GM21367 (cell line): ENCODE measurements at regions not wholly inside any gene's neighbourhood (a gene's known extent, or its start where the extent isn't known, plus 50 kb on each side); places are given as distances from the start of the nearest gene placed in this dataset.
"Not testable (repeated sequence)": the region's sequence is repeated elsewhere in the genome, so short reads cannot be mapped to it uniquely, and the experiment has no call there.

Source experiments
- ATAC-seq: cut with Tn5 transposase; IDR thresholded peaks from one replicate; pipeline ENCODE4 v1.9.1; 2021; ENCODE audit not compliant: unreplicated experiment

DNA sequence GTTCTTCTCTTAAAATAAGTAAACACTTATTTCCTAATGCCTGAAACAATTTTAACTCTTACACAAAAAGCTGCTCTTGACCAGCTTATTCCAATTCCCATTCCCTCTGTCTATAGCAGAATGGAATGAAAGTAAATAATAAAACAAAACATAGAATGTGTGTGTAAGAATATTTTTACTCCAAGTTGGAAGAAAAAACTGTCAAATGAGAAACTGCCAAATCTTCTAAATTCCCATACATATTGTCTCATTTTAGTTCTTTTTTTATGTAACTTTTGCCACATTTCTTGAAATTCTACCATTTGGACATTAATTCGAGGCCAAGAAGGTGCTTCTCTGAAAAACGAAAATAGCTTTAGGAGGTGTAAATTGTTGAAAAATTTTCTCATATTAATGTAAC is 477.1 kb downstream of the FAT4 start:
- ATAC-seq, result no peak

DNA sequence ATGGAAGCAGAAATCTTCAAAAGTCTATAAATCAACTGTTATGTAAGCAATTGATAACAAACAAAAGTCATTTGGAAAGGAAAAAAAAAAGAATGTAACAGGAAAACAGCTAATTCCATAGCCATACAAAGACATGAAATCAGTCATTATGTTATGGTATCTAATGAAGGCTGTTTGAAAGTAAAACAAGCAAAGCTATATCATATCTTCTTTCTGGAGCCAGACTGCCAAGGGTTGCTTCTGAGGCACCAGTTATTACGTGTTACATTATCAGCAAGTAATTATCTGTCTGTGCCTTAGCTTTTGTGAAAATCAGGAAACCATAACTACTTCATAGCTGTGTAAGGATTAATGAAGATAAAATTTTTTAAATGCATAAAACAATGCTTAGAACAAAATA is 480.2 kb downstream of the FAT4 start:
- ATAC-seq, result no peak

DNA sequence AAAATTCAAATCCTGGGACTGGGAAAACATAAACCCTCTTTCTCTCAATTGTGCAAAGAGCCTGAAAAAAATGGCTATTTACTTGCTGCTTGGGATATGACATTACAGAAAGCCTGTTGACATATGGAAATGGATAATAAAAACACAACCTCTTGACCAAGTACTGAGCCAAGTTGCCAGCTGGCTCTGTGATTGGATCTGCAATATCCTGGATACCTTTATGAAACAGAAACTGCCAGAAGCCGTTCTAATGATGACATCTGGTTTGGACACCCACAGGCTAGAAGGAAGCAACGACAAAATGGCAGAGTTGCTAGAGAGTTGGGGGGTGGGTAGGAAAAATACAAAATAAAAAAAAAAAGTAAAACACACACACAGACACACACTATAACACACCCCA is 481.4 kb downstream of the FAT4 start:
- no peak for ATAC-seq

DNA sequence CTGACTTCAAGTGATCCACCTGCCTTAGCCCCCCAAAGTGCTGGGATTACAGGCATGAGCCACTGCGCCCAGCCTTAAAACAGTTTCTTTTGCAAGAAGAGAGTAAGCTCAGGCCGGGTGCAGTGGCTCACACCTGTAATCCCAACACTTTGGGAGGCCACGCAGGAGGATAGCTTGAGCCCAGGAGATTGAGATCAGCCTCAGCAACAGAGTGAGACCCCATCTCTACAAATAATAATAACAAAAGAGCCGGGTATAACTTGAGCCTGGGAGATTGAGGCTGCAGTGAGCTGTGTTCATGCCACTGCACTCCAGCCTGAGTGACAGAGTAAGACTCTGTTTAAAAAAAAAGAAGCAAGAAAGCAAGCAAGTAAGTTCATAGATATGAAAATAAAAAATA is 482.9 kb downstream of the FAT4 start:
- not testable (repeated sequence) for ATAC-seq

DNA sequence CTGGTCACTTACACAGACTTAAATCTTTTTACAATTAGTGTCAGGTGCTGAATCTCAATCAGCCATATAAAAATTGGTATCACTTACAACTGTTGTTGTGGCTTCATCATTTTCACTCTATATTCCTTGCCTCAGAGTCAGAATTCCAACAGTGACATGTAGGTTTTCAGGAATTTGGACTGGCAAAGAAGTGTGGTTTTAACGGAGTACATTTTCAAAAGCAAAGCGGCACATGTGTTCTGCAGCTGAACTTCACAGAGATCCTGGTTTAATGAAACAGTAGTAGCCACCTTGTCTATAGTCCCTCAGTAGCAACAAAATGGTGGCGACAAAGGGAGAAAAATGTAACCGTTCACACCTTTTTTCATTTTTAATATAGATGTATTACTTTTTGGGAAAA is 486.6 kb downstream of the FAT4 start:
- ATAC-seq, result no peak

DNA sequence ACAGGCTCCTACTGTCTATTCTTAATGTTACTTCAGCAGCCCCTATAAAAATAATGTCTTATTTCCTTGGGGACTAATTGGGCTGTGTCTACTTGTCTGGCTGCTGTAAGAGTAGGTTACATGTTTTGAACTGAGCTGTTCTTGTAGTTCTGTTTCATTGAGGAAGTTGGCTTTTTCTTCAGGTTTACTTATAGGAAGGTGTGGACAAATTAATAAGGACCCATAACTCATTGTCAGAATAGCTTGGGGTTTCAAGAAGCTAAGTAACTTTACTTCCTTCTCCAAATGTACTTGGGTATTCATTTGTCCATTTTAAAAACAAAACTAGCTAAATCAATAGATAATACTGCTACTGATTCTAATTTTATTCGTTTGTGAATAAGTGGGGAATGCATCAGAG is 487.2 kb downstream of the FAT4 start:
- ATAC-seq, result no peak

DNA sequence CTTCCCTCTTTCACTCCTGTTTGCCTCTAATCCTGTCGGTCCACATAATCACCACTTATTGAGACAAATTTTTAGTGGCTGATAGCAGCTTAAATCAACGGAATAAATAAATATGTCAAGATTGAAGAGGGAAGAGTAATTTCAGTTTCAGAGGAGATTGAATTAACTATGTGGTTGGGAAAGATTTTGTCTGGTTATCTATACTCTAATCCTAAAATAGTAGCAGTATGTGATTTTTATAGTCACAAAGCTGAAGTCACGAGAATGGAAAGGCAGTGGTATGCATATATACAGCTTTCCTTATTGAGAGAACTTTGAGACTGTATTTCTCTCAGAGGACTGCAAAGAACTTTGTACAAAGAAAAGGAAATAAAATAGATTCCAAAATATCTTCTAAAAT is 493.3 kb downstream of the FAT4 start:
- ATAC-seq, result no peak

DNA sequence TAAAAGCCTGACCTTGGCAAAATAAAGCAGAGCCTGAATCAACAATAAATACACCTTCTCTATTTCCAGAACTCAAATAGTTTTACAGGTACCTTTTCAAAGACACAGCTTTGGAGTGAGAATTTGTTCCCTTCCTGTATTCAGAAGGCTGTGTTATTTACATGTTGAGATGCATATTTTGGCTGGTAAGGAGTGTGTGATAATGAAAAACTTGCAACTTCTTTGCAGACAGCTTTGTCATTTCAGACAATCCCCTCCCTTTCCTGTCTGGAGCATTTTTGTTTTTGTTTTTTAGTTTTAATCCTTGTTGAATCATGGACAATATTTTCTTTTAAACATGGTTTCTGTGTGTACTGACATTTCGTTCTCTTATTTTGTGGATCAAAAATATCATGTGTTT is 493.8 kb downstream of the FAT4 start:
- no peak for ATAC-seq

DNA sequence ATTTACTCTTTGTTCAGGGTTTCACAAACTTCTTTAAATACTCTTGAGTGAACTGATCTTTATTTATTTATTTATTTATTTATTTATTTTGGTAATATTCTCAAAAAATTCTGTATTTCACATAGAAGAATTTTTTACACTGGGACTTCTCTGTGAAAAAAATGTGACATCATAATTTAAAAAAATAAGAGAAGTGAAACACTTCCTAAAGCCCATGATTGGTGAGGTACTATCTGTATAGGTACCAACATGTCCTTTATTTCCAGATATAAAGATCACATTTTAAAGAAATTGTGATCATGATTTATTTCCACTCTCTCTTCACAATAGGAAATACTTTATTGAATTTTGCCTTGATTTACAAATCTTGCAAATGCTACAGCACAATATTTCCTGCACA is 497.1 kb downstream of the FAT4 start:
- ATAC-seq, result no peak

DNA sequence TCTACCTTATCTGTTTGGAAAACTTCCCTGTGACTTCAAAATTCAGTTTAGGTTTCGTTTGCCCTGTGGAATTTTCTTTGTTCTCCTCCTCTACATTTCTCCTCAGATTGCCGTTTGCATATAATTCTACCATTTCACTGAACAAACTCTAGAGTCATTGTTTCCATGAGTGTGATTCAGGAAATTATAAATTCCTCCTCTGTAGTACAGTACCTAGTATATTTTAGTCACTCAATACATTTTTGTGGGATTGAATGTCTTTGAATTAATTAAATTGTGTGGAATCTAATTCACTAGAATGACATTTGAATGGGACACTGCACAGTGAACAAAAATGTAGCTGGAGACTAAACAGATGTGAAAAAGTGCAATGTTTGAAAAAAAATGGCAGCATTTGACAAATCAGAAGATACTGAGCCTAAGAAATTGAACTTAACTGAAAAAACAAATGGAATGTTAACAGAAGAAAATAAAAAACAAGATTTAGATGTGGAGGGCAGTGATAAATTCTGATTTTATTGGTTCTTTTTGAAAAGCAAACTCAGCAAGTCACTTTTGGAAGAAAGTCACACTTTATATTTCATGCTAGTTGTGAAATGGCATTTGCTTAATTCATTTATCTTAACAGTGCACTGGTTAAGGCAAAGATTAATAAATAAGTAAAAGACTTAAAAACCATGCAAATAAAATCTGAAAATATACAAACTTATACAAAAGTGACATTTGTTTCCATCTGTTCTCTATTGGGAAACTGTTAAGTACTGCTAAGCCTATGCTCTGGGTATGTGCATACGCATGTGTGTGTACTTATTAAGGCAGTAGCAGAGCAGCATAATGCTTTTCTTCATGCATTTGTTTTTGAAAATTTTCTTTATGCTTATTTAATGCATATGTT is 512.3 kb downstream of the FAT4 start:
- no peak for ATAC-seq

DNA sequence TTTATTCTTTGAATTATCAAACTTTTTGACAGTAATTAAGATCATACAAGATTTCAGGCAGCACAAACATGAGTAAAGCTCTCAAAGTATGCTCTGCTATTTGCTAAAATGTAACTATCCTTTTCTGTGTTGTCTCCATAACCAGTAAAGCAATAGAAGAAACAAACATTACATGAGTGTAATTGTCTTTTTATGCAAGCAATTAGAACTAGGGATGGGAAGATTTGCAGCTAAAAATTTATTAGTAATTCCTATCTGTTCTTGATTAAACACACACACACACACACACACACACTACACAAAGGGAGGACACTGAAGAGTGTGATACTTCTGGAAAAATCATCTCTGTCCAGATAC is 512.9 kb downstream of the FAT4 start:
- ATAC-seq, result no peak

DNA sequence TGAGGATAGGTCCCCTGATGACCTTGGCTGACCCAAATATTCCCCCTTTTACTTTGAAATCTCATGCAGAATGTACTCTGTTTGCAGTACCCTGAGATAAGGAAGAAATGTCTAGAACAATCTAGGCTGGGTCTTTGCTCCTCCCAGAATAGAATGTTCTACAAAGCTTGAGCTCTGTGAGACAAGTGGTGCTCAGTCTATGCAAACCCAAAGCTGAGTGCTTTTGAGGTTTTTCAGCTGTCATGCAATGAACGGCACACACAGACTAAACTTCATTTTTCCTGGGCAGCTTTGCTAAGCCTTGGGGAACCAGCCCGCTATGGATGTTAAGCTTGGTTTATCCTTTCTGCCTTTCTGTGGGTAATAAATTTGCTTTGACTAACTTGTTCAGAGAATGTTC is 513.6 kb downstream of the FAT4 start:
- no peak for ATAC-seq

DNA sequence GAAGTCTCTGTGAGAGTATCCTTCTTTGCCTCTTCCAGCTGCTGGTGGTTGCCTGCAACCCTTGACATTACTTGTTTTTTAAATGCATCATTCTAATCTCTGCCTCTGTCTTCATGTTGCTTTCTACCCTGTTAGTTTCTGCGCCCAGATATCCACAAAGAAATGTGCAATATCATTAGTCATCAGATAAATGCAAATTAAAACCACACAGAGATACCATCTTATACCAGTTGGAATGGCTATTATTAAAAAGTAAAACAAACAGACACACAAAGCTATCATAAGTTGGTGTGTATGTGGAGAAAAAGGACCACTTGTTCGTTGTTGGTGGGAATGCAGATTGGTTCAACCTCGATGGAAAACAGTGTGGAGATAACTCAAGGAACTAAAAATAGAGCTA is 517.4 kb downstream of the FAT4 start:
- no peak for ATAC-seq

DNA sequence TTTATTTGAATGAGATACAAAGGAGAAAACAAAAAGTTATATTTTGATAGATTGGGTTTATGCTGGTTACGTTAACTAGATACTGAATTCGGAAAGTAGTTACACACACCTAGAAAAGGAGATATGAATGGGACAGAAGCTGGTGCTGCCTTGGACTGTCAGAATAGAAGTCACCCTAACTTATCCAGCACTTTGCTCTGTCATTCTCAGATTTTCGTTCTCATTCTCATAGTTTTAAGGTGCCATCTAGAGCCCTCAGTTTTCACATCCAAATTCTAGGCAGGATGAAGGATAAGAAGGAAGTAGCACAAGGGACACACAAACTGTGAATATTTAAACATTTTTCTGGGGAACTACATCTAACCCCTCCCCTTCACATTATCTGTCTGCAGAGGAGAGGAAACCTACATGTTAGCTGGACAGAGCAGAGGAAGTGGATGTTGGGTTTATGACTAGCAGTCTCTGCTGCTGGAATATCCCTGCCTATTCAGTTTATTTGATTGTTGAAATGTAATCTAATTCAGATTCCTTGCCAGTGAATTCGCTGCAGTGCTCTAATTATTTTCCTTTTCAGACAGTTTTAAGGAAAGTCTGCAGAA is 521.9 kb downstream of the FAT4 start:
- no peak for ATAC-seq

DNA sequence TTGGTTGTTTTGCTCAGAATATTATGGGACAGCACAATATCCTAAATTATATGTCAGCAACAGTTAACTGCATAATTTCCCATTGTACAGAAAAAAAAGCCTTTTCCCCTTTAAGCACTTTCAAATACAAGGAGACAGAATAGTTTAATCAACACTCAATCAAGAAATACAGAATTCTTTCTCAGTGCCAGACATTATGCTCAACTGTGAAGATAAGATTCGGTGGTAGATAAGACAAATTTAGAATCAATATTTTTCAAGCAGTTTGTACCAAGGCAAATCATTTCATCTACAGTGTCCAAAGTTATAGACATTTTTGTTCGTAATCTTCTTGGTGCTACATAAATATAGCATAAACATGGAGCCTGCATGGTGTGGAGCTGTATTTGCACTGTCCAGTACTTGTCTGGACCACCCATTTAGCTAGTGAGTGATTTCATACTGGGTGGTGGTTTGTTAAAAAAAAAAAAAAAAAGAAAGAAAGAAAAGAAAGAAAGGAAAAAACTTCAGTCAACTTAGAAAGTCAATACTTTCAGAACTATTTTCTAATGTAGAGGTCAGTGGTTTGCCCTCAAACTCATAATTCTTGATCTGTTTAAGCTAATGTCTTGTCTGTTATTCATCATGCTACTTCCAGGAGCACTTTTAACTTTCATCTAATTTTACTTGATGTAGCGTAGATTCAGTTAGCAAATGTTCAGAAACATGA is 522.9 kb downstream of the FAT4 start:
- no peak for ATAC-seq

DNA sequence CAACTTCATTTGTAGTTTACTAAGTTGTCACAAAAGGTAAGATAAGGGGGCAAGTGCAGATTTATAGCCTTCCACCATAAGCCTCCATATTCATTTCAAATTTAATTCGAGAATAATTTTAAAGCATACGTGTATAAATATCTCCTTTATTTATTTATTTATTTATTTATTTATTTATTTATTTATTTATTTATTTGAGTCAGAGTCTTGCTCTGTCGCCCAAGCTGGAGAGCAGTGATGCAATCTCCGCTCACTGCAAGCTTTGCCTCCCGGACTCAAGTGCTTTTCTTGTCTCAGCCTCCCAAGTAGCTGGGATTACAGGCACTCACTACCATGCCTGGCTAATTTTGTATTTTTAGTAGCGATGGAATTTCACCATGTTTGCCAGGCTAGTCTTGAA is 523.4 kb downstream of the FAT4 start:
- no peak for ATAC-seq

DNA sequence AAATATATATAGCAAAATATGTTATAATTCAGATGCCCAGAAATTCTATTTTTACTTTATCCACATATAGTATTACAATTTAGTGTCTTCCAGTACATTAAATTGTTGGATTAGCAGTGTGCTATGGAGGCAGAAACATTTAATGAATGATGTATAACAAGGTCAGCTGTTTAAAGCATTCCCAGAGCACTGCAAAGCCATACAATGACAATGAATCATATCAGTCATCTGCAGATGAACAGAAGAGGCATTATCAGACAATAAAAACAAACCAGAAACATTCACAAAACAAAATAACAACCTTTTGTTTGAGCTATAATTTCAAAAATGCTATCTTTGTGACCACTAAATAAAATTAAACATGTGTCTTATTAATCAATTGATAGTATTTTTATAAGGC is 524.2 kb downstream of the FAT4 start:
- no peak for ATAC-seq

DNA sequence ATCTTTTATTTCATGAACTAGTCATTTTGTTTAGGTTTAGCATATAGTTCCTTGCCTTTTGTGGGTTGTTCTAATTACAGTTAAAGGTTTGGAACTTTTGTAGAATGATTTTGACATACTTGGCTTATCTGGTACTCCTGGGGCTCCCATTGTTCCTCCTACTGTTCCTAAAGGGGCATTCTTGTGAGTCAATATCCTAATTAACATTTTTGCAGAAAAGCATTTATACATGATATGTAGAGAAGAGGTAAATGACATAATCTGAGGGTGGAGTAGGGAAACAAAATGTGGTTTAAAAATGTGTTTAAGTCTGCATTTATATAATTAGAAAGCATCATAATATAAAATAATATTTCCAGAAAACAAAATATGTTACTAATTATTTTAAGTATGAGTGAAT is 529.2 kb downstream of the FAT4 start:
- ATAC-seq, result no peak

DNA sequence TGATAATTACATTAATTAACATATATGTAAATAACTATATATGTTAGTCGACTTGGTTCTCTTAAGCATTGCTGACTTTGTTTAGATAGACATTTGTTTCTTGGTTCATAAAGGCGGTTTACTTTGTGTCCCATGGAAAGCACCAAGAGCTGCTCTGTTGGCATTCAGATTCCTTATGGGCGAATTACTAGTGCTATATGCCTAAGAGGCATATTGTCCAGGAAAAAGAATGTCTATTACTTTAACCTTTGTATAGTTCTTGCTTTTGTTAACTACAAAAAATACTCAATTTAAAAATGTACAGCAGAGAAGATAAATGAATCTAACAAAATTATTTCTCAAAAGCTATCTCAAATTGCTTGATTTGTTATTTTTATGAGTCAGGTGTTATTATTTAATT is 532.8 kb downstream of the FAT4 start:
- ATAC-seq, result no peak

DNA sequence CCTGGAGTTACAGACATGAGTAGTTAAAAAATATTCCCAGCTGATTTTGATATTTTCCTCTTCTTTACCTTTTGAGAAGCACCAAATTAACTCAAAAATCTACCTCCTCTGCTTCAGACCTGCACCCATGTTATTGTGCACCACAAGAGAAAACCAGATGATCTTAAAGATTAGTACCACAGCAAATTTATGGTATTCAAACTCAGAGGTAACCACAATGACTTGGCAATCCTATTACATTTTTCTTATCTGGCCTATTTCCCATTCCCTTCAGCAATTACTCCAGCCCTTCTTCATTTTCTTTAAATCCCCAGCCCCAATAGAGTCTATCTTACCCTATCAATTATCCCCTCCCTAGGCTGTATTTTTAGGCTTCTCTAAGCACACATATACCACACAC is 535.1 kb downstream of the FAT4 start:
- no peak for ATAC-seq

DNA sequence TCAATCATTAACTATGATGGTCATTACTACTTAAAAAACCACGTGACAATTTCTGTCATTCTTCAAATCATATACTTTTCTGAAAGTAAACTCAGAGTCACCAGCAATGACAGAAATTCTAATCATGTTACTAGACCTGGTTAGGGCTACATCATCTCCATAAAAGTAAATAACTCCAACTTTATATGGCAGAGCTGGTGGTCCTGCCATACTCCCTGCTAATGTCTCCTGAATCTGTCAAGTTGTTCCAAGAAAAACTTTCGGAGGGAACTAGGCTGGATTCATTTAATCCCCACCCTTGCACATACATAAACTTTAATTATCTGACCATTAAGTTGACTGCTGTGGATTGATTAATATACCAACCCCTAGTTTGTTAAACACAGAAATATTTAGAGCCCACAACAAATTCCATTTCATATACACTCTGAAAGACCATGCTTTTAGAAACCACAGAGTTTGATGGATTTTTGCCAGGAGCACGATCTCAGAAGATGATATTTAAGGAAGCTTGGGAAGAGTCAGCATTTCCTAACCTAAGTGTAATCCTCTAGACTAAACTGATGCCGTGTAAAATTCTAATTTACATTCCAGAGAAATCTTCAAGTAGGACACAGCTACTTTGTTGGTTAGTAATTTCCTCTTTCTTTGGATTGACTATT is 577.0 kb downstream of the FAT4 start:
- no peak for ATAC-seq

DNA sequence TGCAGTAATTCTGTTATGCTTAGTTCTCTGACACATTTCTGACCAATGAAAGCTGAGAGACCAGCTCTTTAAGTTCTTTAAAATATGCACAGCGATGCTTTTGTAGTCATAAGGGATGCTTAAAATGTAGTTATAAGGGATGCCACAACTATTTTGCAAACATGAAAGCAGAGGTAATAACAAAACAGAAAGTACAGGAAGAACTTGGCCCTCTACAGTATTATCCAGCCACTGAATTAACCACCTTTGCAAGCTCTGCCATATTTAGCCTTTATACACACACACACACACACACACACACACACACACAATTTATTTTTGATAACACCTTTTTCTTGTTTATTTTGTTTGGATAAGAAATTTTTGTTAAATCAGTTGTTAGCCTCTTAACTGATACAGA is 590.0 kb downstream of the FAT4 start:
- no peak for ATAC-seq
